ENCODE measurements at regions not wholly inside any gene's neighbourhood (a gene's known extent, or its start where the extent isn't known, plus 50 kb on each side); places are given as distances from the start of the nearest gene placed in this dataset.
A peak's percentile ranks its signal among the peaks of the same experiment; 100 is the strongest.

DNA sequence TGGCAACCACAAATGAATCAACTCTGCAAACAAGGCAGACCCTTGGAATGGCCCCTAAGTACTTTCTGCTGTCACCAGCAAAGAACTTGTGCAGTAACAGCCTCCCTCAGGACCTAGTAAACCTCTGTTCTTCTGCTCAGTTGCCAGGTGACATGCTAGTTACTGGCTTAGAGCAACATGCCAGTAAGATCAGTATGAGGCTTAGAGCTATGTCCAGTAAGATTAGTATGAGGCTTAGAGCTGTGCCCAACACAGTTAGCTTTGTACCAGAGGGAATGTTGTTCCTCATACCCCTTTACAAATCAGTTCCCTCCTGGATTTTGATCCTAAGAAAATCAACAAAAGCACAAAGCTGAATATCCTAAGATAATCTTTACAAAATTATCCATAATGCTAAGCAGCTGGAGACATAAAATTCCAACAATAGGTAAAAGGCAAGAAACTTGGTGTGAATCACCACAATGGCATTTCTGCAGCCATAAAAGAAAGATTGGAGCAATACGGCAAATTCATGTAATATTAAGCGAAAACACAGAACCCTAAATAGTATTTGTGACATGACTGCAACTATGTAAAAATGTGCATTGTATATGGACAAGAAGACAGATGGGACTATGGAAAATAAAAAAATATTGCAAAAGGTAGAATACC, 107.3 kb upstream of the LPP start:
- DNase-seq: no peak

DNA sequence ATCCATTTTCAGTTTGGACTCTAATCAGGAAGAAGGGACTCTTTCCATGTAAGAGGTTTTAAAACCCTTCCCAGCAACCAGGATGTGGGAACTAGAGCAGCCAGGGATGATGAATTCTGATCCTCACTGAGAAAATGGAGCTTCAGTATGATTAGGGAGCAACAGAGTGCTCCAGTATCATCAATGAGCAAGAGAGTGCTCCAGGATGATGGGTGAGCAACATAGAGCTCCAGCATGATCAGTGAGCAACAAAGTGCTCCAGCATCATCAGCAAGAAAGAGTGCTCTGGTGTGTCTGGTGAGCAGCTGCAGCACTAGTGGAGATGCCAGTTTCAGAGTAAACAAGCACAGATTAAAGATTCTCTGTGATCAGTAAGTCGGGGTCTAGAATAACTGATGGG, 106.4 kb upstream of the LPP start:
- no peak for DNase-seq

DNA sequence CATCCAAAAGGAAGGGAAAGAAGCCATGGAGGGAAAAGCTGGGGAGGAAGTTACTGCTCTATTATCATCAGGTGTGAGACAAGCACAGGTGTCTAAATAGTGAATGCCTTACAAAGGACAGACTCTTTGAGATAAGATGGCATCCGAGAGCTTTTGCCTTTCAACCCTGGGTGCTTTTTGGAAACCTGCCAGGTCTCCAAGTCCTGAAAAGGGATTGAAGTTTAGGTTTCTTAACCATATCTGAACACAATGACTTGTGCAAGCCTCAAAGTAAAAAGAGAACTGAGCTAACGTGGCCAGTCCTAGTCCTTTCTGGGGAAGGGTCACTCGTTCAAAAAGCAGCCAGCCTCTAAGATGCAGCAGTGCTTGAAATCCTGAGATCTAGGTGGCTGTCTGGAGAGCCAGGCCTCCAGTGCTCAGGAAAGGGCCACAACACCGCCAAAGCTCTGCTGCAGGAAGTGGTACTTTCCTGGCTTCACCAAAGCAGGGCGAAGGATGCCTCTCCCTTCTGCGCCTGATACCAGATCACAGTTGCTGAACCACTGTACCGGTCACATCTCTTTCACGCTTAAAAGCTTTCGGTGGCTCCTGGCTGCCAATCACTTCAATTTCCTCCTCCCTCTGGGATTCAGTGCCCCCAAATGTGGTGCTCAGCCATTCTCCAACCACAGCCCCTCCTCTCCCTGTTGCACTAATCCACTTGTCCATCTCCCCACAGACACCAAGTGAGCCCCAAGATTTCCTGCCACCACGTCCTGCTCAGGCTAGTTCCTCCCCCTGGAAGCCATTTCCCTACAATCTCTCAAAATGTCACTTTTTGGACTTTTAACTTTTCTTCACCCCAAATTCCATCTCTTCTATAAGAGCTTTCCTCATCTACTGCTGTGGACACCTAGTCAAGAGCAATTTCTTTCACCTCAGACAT, 104.1 kb upstream of the LPP start:
- no peak for DNase-seq

DNA sequence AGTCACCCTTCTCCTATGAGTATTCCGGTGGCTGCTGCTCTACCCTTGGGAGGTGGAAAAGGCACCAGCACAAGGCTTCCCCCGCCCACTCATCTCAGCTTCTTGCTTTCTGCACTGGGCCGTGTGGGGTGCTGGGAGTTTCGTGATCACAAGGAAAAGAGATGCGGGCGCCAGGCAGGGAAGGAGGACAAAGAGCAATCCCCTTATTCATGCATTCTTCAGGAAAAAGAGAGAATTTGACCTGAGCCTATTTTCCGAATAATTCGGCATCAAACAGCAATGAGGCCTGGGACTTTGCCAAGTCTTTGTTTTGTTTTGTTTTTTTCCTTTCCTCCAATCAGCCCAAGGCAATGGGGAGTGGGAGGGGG, 102.2 kb upstream of the LPP start:
- no peak for DNase-seq

DNA sequence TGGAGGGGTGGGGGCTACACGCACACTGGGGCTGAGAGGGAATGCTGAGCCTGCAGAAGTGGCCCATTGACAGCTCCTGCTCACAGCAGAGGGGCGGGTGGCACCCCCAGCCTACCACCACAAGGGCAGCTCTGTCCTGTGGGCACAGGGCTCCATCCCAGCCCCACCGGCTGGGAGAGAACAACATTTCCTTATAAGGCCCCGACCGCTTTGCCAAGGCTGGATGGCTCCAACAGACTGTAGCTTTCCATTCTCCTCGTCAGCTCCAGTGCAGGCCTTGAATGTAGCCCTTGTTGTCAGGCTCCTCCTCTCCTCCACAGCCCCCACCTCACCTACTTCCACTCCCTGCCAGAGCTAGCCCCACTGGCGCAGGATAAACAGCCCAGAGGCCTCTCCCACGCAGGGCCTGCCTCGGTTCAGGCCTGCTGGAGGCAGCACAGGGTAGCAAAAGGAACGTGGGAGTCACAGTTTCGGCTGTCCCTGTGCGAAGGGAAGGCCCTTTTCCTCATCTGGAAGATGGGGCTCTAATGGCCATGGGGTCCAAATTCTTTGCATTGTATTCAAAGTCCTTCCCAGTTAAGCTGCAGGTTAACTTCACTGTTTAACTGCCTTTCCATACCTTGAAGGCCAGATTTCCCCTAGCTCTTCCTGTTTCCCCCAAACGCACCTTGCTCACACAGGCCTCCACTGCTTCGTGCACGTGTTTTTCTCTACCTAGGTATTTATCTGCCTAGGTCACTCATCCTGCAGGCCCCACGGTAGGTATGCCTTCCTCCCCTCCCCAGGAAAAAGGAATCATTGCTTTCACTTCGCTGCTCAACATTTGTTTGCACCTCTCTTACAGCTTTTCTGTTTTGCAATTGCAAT, 101.6 kb upstream of the LPP start:
- peak; percentile 62 for DNase-seq

DNA sequence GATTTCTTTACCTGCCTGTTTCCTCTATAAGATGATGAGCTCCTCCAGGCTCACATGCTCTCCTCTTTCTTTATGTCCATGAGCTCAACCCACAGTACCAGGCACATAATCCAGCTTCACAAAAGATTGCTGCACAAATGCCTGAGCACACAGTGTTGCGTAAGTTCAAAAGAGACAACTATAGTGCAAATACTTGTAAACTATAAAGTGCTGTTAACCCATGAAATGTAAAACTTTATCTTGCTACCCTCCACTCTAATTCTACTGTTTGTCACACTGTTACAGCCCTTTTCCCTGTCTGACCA, 101.0 kb upstream of the LPP start:
- no peak for DNase-seq

DNA sequence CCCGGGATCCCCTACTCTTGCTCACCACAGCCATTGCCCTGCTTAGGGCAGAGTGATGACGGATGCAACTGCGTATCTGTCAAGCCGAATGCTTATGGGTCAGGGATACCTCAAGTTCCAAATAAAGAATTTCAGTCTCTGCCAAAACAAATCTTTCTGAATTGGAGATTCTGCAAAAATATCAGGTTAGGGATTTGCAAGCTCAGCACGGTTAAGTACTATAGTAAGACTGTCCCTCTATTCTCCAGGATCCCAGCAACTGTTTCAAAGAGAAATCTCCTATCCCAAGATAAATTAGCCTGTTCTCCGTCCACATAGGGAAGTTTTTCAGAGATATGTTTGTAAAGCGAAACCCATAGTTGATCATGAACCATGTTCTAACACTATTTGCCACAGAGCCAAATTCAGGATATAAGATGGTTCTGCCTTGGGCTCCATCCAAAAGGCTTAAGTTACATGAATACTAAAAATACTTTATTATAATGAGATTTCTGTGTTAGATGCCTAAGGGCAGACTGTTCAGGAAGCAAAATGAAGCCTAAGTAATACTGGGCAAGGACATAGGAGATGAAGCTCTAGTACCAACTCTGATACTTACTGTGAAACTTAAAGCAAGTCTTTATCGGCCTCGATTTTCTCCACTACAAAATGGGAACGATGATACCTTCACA, 100.1 kb upstream of the LPP start:
- no peak for DNase-seq

DNA sequence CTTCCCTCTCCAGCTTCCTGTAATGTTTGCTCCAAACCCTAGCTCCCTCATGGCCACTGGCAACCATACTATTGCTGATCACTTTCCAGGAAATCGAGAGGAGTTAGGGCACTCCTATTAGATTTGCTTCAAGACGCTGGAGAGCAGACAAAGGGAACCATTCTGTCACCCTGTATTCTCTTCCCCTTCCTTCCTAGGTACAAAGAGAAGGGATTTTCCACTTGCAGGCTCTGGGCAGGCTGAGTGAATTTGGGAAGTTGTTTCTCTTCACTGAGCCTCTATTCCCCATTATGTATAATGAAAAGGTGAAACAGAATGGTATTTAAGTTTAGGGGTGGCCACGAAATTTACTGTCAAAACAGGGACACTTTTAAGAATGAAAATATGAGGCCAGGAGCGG, 99.4 kb upstream of the LPP start:
- DNase-seq: no peak

DNA sequence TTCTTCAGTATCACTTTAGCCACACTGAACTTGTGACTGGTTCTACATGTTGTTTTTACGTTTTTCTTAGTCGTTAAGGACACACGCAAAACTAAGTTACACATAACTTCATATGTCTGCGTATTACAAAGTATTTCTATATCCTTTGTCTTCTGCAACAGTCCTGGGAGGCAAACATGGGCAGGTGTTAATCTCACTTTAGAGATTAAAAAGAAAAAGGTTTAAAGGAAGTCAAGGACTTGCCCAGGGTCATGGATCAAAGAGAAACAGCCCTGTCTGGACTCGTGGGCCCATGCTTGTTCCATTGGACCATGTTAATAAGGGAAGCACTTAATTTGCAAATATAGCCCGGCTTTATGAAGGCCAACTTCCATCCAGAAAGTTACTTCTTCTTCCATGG, 98.6 kb upstream of the LPP start:
- no peak for DNase-seq

DNA sequence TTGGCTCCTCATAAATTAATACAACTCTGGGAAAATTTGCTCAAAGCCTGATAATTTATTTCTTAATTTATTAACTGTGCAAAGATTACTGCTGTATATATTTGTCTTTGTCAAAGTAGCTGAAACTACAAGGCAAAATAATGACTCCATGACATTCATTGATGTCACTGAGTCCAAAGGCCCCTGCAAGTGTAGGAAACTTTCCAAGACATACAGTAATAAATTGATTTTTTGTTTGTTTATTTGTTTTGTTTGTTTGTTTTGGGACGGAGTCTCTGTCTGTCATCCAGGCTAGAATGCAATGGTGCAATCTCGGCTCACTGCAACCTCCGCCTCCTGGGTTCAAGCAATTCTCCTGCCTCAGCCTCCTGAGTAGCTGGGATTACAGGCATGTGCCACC, 96.8 kb upstream of the LPP start:
- DNase-seq: no peak

DNA sequence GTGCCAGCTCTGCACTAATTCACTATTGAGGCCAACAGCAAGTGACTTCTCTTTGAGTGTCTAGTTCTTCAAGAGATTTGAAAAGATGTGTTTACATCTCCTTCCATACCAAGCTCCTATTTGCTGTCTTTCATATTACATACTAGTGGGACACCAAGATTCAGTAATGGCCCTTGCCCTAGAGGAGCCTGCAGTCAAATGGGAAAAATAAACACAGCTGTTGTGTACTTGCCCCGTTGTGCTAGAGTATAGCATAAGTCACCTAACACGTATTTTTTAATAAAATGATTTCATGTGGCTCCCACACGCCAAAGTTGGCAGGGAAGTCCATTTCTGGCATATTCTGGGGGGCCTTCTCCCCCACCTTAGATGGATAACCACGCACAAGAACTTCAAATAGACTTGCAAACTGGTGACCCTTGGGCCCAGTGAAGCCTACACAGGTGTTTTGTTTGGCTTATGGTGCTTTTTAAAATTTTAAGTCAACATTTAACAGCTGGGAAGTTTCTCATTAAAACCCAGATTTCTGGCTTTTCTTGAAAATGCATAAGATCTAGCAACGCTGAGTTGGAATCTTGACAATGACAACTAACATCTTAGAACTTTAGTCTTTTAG, 95.3 kb upstream of the LPP start:
- DNase-seq: no peak

DNA sequence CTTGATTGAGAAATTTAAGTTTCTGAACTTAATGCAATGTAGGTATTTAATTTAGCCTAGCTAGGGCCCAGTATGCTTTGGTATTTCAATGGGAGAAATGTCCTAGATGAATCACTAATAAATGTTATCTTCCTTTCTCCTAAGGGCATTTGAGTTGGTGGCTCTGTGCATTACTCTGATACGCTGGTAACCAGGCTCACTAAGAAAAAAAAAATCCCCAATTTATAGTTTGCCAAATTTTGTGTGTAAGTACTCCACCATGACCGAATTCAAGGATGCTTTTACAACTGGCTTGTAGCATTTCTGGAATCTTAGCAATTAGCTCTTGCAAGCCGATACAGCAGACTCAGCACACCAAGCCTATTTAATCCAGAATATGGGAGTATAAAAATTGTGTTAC, 94.6 kb upstream of the LPP start:
- DNase-seq: no peak

DNA sequence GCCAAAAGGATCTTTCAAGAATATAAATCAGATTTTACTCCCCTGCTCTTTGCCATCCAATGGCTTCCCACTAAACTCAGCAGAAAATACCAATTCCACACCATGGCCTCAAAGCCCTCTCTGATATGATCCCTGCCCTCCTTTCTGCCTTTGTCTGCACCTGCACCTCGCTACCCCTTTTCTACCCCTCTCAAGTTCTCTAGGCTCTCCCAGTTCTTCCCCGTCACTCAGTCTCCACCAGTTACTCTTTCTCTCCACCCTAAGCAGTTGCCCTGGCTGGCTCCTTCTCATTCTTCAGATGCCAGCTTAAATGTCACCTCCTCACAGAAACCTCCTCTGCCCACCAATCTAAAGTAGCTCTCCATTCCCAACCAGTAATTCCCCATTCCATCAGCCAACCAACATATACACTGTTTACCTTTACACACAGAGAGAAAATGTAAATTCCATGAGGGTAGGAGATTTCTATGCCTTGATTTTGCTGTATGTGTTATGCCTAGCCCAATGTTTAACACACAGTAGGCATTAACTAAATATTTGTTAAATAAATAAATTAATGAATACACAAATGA, 93.6 kb upstream of the LPP start:
- DNase-seq: no peak

DNA sequence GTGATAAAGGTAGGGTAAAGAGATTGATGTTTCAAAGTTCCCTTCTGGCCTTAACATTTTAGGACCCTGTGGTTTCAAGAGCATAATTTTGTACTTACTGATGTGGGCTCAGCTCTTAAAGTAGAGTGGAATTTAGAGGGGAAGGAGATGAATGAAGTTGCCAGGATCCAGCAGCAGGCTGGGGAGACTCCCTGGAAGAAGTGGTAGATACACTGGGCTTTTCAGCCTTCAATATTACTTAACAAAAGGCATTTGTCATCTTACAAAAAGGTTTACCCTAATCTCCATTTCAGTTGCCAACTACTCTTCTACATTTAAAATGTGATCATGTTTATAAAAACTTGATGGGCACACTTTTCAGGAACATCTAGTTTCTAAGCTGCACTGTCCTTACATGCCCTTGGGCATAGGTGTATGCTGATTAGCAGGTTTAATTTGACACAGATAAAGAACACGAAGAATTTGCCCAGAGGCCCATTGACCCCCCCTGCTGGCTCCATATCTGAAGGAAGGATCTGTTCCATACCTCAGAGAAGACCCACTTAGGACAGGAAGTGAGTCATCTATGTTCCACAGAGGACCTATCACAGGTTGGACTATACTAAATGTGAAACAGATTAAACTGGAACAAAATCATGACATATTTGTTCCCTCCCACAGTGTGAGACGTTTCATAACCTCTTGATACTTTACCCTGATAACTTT, 93.0 kb upstream of the LPP start:
- DNase-seq: peak; percentile 61

DNA sequence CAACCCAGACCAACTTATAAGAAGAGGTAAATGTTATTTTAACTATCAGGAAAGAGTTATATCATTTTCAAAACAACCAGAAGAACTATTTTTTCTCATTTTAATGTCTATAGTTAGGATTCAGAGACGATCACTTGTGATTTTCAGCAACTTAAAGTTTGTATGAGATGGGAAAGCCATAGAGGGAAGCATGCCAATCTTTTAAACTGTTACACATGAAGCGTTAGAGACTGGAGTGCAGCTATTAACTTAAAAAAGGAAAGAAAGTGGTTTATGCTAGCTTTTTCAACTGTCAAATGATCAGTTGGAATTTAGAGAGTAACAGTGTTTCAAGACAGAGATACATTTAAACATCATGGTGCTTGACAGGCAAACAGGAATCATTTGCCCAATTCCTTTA, 91.7 kb upstream of the LPP start:
- DNase-seq: no peak

DNA sequence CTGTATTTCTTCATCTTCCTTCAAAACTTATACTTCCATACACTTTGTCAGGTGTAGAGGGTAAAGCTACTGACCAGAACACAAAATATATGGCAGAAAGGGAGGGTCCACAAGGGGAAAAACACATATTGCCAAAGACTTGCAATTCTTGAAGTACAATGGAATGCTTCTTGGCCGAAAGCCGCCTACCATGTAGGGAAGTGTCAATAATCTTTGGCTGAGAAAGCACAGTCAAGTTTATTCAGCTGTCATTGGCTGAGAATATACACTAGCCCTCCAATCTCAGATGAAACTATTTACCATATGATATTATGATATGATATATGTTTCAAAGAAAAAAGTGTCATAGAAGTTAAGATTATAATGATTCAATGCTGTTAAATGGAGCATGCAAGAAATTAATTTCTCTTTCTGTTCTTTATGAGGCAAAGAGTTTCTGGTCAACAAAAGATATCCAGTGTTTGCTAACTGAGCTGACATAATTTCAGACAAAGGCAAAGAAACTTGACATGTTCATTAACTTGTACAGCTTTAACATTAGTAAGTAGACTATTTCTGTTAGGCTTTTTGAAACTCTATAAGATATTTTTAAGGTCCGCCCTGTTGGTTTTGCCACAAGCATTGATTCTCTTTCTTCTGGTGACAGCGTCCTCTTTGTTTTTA, 89.0 kb upstream of the LPP start:
- DNase-seq: no peak

DNA sequence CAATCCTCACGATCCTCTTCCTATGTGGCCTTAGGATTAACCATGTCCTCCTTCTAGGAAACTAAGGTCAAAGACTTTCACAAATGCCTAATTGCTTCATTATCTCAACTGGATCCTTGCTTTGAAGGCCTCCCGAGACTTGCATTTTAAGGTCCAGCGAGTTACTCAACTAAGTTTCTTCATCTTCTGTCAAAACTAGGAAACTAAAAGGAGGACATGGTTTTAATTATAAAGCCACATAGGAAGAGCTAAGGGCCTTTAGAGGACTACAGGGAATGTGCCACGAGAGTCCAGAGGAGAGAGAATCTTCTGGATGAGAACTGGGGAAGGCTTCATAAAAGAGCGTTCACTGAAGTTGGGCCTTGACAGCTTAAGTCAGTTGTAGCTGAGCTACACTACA, 87.8 kb upstream of the LPP start:
- DNase-seq: no peak

DNA sequence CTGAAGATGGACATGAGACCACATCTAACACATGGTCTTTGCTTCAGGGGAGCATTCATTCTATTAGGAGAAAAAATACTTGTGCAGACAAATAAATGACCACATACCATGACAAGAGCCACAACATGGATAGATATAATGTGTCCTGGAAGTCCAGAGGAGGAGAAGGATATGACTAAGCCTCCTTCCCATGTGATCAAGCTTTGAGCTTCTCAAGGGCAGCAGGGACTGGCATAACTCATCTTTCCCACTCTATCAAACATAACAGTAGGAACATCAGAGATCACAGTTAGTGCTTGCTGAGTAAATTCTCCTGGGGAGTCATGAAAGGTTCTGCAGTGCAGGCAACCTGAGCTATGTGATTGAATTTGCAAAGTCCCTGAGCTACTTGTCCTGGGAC, 86.0 kb upstream of the LPP start:
- DNase-seq: no peak

DNA sequence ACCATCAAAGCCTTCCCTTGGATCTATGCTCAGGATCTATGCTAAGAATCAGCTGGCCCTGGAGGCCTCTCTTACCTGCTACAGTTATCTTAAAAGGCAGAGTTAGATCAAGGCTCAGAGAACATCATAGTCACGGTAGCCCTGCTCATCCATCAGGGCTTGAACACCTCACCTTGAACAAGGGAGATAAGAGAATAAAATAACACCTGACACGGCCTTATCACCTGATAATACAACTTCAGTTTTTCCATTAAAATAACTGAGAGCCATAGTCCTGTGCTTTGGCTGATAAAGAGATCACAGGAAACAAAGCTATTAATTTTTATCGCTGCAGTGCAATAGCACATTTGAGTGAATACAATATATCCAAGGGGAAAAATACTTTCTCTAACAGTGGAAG, 85.6 kb upstream of the LPP start:
- DNase-seq: no peak

DNA sequence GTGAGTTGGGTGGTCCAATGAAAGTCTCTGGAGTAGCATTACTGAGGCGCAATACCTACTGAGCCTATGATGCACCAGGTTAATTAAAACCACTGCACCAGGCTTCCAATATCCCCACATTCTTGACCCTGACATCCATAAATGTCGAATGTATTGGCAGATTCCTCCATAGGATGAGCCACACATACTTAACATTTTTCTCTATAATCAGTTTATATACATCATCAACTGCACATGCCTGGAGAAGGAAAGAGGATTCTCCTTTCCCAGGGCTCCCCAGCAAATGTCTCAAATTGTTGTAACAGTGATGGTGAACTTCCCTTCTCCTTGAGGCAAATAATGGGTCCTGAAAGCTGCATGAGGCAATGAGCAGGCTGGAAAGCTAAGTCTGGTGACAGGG, 82.3 kb upstream of the LPP start:
- no peak for DNase-seq

DNA sequence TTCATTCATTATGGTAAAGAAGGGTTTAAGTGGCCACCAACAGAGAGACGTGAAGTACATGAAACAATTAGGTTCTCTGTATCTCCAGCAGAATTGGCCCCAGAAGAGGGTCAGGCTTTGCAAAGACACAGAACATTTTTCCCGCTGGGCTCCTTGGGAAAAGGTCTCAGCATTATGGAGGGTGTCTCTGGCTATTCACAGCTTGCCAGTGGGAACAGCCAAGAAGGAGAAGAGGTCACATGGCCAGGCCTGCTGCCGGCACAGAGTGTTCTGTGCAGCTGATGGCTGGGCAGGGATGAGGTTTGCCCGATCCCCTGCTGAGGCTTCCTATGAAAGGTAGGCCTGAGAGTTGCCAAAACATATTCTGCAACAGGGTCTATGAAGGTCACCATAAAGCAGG, 77.8 kb upstream of the LPP start:
- DNase-seq: no peak
